PC-3 (cell line): ENCODE measurements at regions not wholly inside any gene's neighbourhood (a gene's known extent, or its start where the extent isn't known, plus 50 kb on each side); places are given as distances from the start of the nearest gene placed in this dataset.
"Not testable (repeated sequence)": the region's sequence is repeated elsewhere in the genome, so short reads cannot be mapped to it uniquely, and the experiment has no call there.

Experiments used
- ATAC-seq: fragments of 200-7000 bp; cut with Tn5 transposase; 2 replicates; pipeline ENCODE4 v1.9.1; 2020; ENCODE audit warnings: mild to moderate bottlenecking, moderate library complexity
- BruUV-seq: library from RNA; stranded (reverse); fragments of 400-500 nt; replicated peaks from 2 replicates; lab custom pipeline; 2021; lab: Mats Ljungman, UMichigan
- CTCF ChIA-PET: fragments of 300-600 bp; sonication (Branson Sonifier 250); formaldehyde crosslinking; loops from one replicate; lab custom pipeline; 2022; ENCODE audit warnings: antibody characterized with exemption; lab: Charles Lee
- POLR2A ChIA-PET: fragments of 300-600 bp; sonication (Branson Sonifier 250); formaldehyde crosslinking; loops from one replicate; lab custom pipeline; 2022; ENCODE audit warnings: antibody characterized with exemption; ENCODE audit not compliant: unreplicated experiment; lab: Charles Lee
- DNase-seq: peaks from one replicate; pipeline ENCODE4 v3.0.0-alpha.2; 2015
- H2AFZ ChIP-seq: fragments of 300-600 bp; sonication (generic); 2 replicates; pipeline ENCODE4 v1.6.0; 2016; ENCODE audit warnings: antibody characterized with exemption, low read length
- H3F3A ChIP-seq: fragments of 300-600 bp; sonication (generic); one replicate; pipeline ENCODE4 v1.6.0; 2017; ENCODE audit warnings: antibody characterized with exemption, low read length, control low read depth, mild to moderate bottlenecking; ENCODE audit not compliant: unreplicated experiment
- H3K27ac ChIP-seq: fragments of 300-600 bp; sonication (generic); 2 replicates; pipeline ENCODE4 v1.5.1; 2016; ENCODE audit warnings: mild to moderate bottlenecking, low read length
- H3K27me3 ChIP-seq: fragments of 300-600 bp; sonication (generic); 2 replicates; pipeline ENCODE4 v1.6.1; 2016; ENCODE audit warnings: low read length, mixed read lengths
- H3K36me3 ChIP-seq: fragments of 300-600 bp; sonication (generic); 2 replicates; pipeline ENCODE4 v1.6.1; 2016; ENCODE audit warnings: low read depth, mixed run types, low read length, mixed read lengths
- H3K4me1 ChIP-seq: fragments of 300-600 bp; sonication (generic); 2 replicates; pipeline ENCODE4 v1.5.1; 2016; ENCODE audit warnings: low read length; ENCODE audit not compliant: insufficient read depth
- H3K4me2 ChIP-seq: fragments of 300-600 bp; sonication (generic); 2 replicates; pipeline ENCODE4 v1.6.0; 2016; ENCODE audit warnings: low read length
- H3K4me3 ChIP-seq: fragments of 300-600 bp; sonication (generic); 2 replicates; pipeline ENCODE4 v1.5.1; 2016; ENCODE audit warnings: mild to moderate bottlenecking, low read length, mixed read lengths
- H3K79me2 ChIP-seq: fragments of 300-600 bp; sonication (generic); 2 replicates; pipeline ENCODE4 v1.6.1; 2017; ENCODE audit warnings: low read length, mixed read lengths
- H3K9ac ChIP-seq: fragments of 300-600 bp; sonication (generic); 2 replicates; pipeline ENCODE4 v1.6.0; 2016; ENCODE audit warnings: mild to moderate bottlenecking, low read length
- H3K9me2 ChIP-seq: fragments of 300-600 bp; sonication (generic); replicated peaks from 2 replicates; pipeline ENCODE4 v1.6.1; 2016; ENCODE audit warnings: mixed run types, low read length, mixed read lengths
- H3K9me3 ChIP-seq: fragments of 300-600 bp; sonication (generic); 2 replicates; pipeline ENCODE4 v1.6.1; 2016; ENCODE audit warnings: low read length, mixed read lengths
- H4K20me1 ChIP-seq: fragments of 300-600 bp; sonication (generic); 2 replicates; pipeline ENCODE4 v1.6.1; 2016; ENCODE audit warnings: low read length, mixed read lengths
- CTCF ChIP-seq: fragments of 300-600 bp; sonication (generic); conservative IDR thresholded peaks from 2 replicates; pipeline ENCODE4 v1.5.1; 2017; ENCODE audit warnings: antibody characterized with exemption, low read depth, mild to moderate bottlenecking, low read length
- EZH2 ChIP-seq: fragments of 300-600 bp; sonication (generic); IDR thresholded peaks from one replicate; pipeline ENCODE4 v1.6.1; 2017; ENCODE audit warnings: antibody characterized with exemption, mild to moderate bottlenecking, low read length; ENCODE audit not compliant: unreplicated experiment
- EZH2phosphoT487 ChIP-seq: fragments of 300-600 bp; sonication (generic); IDR thresholded peaks from 2 replicates; pipeline ENCODE4 v1.6.1; 2018; ENCODE audit warnings: mild to moderate bottlenecking, antibody characterized with exemption, low read length, borderline replicate concordance
- intact Hi-C: fragments of 100-400 bp; cut with micrococcal nuclease; formaldehyde crosslinking; loops from 2 replicates; pipeline ENCODE4 v1.9.0; 2023

GRCh38 chr15:89002830-89003229 lies 85.4 kb upstream of the ABHD2 start:
- no peak for ATAC-seq
- no peaks in the 10 kb centered on the region for H3K36me3 ChIP-seq
- H4K20me1 ChIP-seq: no peaks in the 10 kb centered on the region
- DNase-seq: no peak
- POLR2A ChIA-PET: interaction anchor here (0.6 kb wide), 1 partner anchor 343 kb away, joined by 3 read pairs; no protein-coding TSS in a partner anchor
- H2AFZ ChIP-seq: no peak overlapping the region
- CTCF ChIA-PET: interaction anchor here (1.9 kb wide), 1 partner anchor 97 kb away, joined by 6 read pairs; no protein-coding TSS in a partner anchor
- intact Hi-C loops: no loop called here
- H3K9me2 ChIP-seq: no peaks in the 10 kb centered on the region
- H3K4me2 ChIP-seq: peak overlapping the region; percentile 49; the same call in 1 of the 2 replicates
- no peaks in the 10 kb centered on the region for H3F3A ChIP-seq
- no peak overlapping the region for H3K4me3 ChIP-seq
- no peaks in the 10 kb centered on the region for H3K9me3 ChIP-seq
- BruUV-seq: no TSS peak
- peaks cover 7% of the 10 kb centered on the region for H3K4me1 ChIP-seq
- no peak overlapping the region for H3K9ac ChIP-seq
- no peak overlapping the region for H3K27ac ChIP-seq
- no peaks in the 10 kb centered on the region for H3K27me3 ChIP-seq
- TF ChIP-seq EZH2phosphoT487 (no peak), CTCF (no peak), EZH2 (no peak)
- no peaks in the 10 kb centered on the region for H3K79me2 ChIP-seq

- no peaks in the 10 kb centered on the region for H3K79me2 ChIP-seq
- H3F3A ChIP-seq: no peaks in the 10 kb centered on the region
- no peaks in the 10 kb centered on the region for H4K20me1 ChIP-seq
- H3K27me3 ChIP-seq: no peaks in the 10 kb centered on the region
- no peaks in the 10 kb centered on the region for H3K36me3 ChIP-seq
- DNase-seq: no peak
- CTCF ChIA-PET: interaction anchor here (0.6 to 1.9 kb wide), 2 partner anchors 59 to 99 kb away, joined by 4 to 6 read pairs; no protein-coding TSS in a partner anchor
- TF ChIP-seq EZH2phosphoT487 (no peak), CTCF (peak; percentile 31; the same call in 1 of the 2 replicates)
- intact Hi-C loops: no loop called here
- no peaks in the 10 kb centered on the region for H3K9me2 ChIP-seq
- no peak overlapping the region for H3K9ac ChIP-seq
- no peak overlapping the region for H2AFZ ChIP-seq
- H3K27ac ChIP-seq: no peak overlapping the region
- no peaks in the 10 kb centered on the region for H3K9me3 ChIP-seq
- H3K4me1 ChIP-seq: peaks cover 7% of the 10 kb centered on the region
- H3K4me2 ChIP-seq: no peak overlapping the region
- no peak overlapping the region for H3K4me3 ChIP-seq
- POLR2A ChIA-PET: no interaction called here
- no TSS peak for BruUV-seq
- ATAC-seq: peak; percentile 43; the same call in 1 of the 2 replicates
Observed at GRCh38 chr15:89003865-89004725, 84.2 kb upstream of the ABHD2 start.

GRCh38 chr15:89004726-89005030 lies 83.6 kb upstream of the ABHD2 start:
- Histone ChIP-seq H3K36me3 (no peaks in the 10 kb centered on the region), H3K27me3 (no peaks in the 10 kb centered on the region), H4K20me1 (no peaks in the 10 kb centered on the region), H3K4me3 (no peak overlapping the region), H3K4me1 (peaks cover 7% of the 10 kb centered on the region), H3K9me2 (no peaks in the 10 kb centered on the region), H3K4me2 (no peak overlapping the region), H3K79me2 (no peaks in the 10 kb centered on the region), H3K27ac (no peak overlapping the region), H2AFZ (no peak overlapping the region), H3K9ac (no peak overlapping the region), H3K9me3 (no peaks in the 10 kb centered on the region), H3F3A (no peaks in the 10 kb centered on the region)
- intact Hi-C loops: no loop called here
- ChIA-PET CTCF (interaction anchor here (1.9 kb wide), 1 partner anchor 99 kb away, joined by 6 read pairs; no protein-coding TSS in a partner anchor), POLR2A (no interaction called here)
- ATAC-seq: no peak
- no peak for TF ChIP-seq CTCF
- no peak for TF ChIP-seq EZH2
- DNase-seq: no peak
- BruUV-seq: no TSS peak

DNA sequence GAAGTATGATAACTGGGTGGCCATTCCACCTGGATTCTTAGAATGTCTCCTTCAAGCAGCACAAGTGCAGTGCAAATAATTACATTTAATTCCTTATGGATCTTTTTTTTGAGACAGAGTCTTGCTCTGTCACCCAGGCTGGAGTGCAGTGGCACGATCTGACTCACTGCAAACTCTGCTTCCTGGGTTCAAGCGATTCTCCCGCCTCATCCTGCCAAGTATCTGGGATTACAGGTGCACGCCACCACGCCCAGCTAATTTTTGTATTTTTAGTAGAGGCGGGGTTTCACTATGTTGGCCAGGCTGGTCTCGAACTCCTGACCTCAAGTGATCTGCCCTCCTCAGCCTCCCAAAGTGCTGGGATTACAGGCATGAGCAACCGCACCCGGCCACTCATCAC lies 80.7 kb upstream of the ABHD2 start:
- H3K9me2 ChIP-seq, BruUV-seq, H2AFZ ChIP-seq, ATAC-seq, H3F3A ChIP-seq, H4K20me1 ChIP-seq, H3K4me3 ChIP-seq, H3K4me1 ChIP-seq, intact Hi-C loops, POLR2A ChIA-PET, H3K4me2 ChIP-seq, H3K27me3 ChIP-seq, H3K79me2 ChIP-seq, H3K36me3 ChIP-seq, DNase-seq, H3K9me3 ChIP-seq, H3K9ac ChIP-seq, H3K27ac ChIP-seq, CTCF ChIA-PET: not testable (repeated sequence)
